ENCODE measurements at regions not wholly inside any gene's neighbourhood (a gene's known extent, or its start where the extent isn't known, plus 50 kb on each side); places are given as distances from the start of the nearest gene placed in this dataset.

DNA sequence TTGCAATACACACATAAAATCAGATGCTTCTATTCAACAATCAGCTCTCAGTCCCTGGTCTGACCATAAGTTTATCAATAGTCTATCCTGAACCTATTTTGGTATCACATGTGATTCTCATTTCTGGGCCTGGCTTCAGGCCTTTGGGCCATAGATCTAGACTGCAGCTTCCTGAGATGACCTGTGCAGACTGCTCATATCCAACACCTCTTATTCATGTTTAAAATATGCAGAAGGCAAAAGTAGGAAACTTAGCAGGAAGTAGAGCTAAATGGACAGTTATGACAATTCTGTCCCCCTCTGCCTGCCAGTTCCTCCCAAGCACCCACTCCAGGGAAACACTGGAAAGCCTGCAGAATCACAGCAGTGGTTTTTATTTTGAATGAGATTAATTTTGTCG lies 53.3 kb downstream of the C7orf25 start:
- DNase-seq (ENCODE audit: low read depth, low spot score) = no peak

DNA sequence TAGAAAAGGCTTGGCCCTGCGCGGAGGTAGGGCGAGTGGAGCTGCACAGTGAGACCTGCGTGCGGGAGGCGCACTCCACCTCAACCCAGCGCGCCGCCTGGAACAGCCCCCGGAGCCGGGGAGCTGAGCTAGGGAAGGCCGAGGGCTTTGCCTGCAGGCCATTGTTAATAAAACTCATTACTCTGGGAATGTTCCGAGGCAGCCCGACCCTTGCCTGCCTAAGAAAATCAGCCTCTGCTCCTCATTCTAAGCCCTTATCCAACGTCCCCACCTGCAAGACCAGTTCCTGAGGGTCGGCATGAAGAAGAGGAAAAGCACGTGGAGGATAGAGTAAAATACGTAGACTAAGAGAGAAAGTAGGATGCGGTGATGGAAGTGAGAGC lies 55.3 kb downstream of the C7orf25 start:
- no peak for DNase-seq (ENCODE audit: low read depth, low spot score)

DNA sequence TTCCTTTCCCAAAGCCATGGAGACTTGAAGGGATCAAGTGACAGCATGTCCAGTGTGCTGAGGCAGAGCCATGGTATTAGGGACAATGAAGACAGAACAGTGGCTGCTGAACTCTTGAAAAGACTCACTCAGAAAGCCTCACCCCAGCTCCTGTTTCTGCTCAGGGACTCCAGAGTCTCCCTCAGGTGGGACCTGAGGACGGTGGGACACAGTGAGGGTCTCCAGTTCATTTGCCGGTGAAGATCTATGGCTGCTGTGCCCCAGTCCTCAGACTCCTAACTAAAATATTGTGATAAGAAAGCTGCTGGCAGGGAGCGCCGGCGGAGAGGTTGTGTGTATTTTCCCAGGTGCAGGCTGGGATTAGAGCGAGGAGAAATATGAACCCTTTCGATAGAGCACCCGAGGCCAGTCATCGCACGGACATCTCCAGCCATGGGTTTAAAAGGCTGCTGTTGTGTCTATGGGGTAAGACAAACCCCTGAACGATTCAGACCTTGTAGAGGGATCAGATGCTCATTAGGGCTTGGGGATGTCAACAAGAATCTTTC lies 57.2 kb downstream of the C7orf25 start:
- DNase-seq (ENCODE audit: low read depth, low spot score) = no peak

- DNase-seq (ENCODE audit: low read depth, low spot score) = no peak
Measured at GRCh38 chr7:42852531-42852930, 59.3 kb downstream of the C7orf25 start.

DNA sequence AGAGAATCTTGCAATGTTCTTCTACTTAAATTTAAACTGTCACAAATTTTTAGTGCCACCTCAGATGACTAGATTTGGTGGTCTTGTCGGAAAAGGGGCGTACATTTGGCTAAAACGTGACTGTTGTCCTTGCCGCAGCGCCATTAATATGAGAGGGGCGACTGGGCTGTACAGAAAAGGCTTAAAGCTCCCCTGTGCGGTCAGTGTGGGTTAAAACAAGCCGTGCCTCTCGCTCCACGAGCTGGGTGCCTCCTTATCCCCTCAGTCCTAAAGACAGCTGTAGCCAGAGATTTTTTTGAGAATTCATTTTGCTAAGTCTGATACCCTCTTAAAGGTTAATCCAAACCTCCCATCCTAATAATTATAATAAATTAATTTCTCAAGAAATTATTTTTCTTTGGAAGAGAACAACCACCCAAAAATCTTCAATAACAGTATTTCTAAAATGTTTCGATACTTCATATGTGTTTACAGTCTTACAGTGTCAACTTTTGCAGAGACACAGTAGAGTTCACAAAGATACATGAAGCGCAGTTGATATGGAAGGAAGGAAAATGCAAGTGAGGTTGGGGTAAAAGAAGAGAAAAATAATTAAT lies 68.6 kb downstream of the C7orf25 start:
- peak; percentile 28 for DNase-seq (ENCODE audit: low read depth, low spot score)

- no peak for DNase-seq (ENCODE audit: low read depth, low spot score)
Measured at GRCh38 chr7:42834676-42835075, 77.2 kb downstream of the C7orf25 start.

GRCh38 chr7:42833411-42833810 lies 78.5 kb downstream of the C7orf25 start:
- DNase-seq (ENCODE audit: low read depth, low spot score) = no peak

DNA sequence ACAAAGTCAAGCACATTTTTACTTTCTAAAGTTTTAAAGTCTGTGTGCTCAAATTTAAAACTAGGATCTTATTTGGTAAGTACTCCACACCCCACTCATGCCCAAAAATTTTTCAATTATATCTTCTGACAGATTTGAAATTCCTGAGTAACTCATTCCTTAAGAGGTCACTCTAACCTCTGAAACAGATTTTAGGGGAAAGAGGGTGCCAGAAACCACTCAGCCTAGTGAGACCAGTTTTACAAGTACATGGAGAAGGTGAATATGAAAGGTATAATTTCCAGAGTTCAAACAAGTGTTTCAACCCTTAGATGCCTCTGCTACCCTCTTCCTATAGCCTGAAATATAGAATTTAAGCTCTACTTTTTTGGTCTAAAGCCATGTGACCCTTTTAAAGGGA lies 79.2 kb downstream of the C7orf25 start:
- no peak for DNase-seq (ENCODE audit: low read depth, low spot score)

- no peak for DNase-seq (ENCODE audit: low read depth, low spot score)
Measured at GRCh38 chr7:42831718-42832522, 80.0 kb downstream of the C7orf25 start.

DNA sequence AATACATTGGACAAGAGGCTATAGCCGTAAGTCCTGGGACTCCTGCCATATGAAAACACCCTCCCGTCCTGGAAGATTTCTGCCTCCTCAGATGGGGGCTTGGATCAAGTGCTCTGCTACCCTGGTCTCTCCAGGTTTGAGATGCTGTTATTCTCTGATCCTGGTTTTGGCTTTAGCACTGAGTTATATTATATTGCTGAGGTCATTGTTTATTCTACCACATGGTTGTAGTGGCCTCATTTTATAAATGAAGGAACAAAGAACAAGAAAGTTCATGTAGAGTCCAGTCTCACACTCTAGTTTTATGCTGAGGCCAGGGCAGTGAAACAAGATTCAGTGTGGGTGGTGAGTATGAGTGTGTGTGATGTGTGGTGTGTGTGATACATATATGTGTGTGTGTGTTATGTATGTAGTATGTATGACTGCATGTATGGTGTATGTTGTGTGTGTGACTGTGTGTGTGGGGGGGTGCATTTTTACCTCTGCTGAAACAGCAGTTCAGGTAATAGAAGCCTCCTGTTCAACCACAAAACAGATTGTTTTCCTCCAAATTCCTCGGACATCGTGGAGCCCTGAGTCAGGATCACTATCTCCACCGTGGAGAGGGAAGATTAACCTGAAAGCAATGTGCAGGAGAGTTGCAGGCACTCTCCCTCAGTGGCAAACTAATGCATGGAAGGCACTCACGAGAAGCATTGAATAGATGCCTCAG lies 80.7 kb downstream of the C7orf25 start:
- no peak for DNase-seq (ENCODE audit: low read depth, low spot score)

DNA sequence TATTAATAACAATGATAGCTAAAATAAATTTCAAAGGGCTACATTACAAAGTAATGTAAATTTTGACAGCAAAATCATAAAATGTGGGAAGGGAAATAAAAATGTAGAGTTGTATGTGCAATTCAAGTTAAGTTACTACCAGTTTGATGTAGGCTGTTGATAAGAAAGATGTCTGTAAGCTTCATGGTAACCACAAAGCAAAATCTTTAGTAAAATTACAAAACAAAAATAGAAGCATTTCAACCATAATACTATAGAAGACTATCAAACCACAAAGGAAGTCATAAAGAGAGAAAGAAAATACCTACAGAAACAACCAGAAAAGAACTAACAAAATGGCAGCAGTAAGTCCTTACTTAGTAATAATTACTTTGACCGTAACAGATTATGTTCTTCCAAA lies 99.1 kb downstream of the C7orf25 start:
- no peak for DNase-seq (ENCODE audit: low read depth, low spot score)

DNA sequence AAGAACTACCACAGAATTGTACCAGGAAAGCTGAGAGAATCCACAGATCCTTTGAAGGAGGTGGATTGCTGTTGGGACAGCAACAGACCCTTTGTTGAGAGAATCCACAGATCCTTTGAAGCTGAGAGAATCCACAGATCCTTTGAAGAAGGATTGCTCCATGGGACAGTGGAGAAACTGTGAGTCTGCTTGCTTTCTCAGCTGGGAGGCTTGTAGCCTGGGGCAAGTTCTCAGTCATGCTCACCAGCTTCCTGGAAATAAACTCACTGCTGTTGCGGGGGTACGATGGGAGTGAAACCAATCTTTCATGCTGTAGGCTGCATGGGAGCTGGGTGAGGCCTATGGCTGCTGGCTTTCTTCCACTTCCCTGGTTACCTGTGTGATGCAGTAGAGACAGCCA lies 106.3 kb downstream of the C7orf25 start:
- no peak for DNase-seq (ENCODE audit: low read depth, low spot score)

DNA sequence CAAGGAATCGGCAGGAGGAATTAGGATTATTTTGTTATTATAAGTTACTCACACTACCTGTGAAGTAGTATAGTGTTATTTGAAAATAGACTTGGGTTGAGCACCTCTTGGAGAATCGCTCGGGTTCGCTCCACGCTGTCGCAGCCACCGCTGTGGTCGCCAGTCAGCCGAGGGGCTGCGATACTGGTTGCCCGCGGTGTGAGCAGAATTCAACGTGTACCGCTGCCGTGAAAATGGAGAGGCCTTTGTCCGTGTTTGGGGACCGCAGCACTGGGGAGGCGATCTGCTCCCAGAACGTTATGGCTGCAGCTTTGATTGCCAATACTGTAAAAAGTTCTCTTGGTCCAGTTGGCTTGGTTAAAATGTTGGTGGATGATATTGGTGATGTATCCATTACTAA lies 117.2 kb downstream of the C7orf25 start:
- DNase-seq (ENCODE audit: low read depth, low spot score) = no peak

DNA sequence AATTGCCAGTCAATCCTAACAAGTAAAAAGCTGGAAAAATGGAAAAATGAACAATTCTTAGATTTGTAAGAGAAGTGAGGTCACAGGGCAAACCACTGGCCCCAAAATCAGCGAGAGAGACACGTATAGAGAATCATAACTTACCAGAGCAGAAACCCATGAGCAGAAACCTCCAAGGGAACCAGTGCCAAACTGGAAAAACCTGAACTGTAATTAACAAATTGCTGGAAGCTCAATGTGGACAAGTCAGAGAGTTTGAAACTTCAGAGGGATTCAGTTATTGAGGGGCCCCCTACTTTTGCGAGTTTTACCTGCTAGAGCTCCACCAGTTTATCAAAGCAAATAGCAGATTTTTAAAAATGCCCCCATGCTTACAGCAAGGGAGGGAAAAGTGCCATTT lies 119.0 kb downstream of the C7orf25 start:
- no peak for DNase-seq (ENCODE audit: low read depth, low spot score)

DNA sequence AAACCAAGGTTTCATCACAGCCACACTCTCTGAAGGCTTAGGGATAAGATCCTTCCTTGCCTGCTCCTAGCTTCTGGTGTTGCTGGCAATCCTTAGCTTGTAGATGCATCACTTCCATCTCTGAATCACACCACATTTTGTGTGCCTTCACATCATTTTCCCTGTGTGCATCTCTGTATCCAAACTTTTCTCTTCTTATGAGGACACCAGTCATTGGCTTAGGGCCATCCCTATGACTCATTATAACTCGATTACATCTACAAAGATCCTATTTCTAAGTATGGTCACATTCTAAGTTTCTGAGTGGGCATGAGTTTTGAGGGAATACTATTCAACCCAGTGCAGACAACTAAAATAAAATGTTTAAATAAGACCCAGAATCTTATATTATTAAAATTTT lies 121.7 kb downstream of the C7orf25 start:
- DNase-seq (ENCODE audit: low read depth, low spot score) = no peak

GRCh38 chr7:42774436-42774835 lies 137.4 kb downstream of the C7orf25 start:
- no peak for DNase-seq (ENCODE audit: low read depth, low spot score)

DNA sequence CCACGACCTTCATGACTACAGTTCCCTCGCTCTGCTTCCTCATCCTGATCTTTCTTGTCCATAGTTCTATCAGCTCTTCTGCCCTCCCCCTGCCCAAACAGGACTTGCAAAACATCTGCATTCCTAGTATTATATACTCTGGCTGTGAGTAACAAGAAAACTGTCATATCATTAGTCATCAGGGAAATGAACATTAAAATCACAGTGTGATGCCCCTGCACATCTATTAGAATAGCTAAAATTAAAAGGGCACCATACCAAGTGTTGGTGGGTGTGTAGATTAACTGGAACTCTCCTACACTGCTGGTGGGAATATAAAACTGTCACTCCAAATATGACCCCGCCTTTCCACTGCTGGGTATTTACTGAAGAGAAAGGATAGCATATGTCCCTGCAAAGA lies 141.8 kb downstream of the C7orf25 start:
- no peak for DNase-seq (ENCODE audit: low read depth, low spot score)

DNA sequence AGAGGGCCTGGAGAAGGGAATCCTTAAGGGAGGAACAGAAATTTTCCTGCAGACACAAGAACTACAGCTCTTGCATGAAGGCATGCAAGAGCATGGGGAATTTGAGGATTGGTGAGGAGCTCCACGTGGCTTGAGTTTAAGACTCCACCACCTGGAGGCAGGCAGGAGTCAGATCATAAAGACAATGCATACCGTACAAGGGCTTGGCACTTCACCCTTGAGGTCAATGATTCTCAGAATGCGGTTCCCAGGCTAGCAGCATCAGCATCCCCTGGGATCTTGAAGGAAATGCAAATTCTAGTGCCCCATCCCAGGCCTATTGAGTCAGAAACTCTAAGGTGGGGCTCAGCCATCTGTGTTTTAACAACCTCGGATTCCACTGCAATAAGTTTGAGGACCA lies 143.8 kb downstream of the C7orf25 start:
- DNase-seq (ENCODE audit: low read depth, low spot score) = peak; percentile 1

GRCh38 chr7:42766782-42767423 lies 145.0 kb downstream of the C7orf25 start:
- no peak for DNase-seq (ENCODE audit: low read depth, low spot score)

DNA sequence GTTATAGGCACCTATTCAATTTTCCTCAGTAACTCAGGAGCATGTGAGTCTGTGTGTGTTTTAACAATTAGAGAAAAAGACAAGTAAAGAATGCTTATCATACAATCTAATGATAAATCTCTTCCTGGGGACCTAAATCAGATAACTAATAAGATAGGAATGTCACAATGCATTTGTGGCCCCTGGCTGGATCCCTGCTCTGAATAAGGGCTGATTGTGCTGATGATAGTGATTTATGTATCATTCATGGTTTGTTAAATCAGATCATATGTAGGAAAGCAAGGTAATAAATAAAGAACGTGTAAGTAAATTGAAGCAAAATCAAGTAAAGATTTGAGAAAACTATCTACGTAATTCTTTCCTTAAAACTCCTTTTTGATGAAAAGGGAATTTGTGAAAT lies 145.9 kb downstream of the C7orf25 start:
- DNase-seq (ENCODE audit: low read depth, low spot score) = no peak

DNA sequence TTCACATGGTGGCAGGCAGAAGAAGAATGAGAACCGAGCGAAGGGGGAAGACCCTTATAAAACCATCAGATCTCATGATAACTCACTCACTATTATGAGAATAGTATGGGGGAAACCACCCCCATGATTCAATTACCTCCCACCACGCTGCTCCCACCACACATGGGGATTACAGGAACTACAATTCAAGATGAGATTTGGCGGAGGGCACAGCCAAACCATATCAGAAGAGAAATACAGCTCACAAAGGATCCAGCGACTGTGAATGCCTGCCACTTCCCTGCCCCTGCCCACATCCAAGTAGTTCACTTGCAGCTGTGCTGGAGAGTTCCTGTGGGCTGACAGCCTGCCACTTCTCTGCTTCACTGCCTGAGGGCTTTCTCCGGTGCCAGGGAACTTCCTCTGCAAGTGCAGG lies 148.7 kb downstream of the C7orf25 start:
- no peak for DNase-seq (ENCODE audit: low read depth, low spot score)

DNA sequence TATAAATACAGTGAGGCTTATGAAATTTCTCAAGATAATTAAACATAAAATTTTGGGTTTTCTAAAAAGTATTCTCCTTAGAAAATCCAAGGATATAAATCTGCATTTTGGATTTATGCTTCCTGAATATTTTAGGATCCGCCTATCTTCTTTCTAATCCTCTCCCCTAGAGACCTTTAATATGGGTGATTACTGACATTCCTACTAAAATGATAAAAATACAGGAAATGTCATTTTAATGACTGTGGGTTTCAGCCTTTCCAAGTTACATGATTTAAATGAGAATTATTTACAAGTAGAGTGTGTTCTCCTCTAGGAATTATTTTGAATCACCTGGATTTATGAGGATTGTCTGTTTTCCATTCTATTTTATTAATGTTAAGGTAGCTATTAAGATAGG lies 150.4 kb downstream of the C7orf25 start:
- DNase-seq (ENCODE audit: low read depth, low spot score) = no peak

Data from iPS DF 19.7 (cell line).